ENCODE measurements at regions not wholly inside any gene's neighbourhood (a gene's known extent, or its start where the extent isn't known, plus 50 kb on each side); places are given as distances from the start of the nearest gene placed in this dataset.
"Not testable (repeated sequence)": the region's sequence is repeated elsewhere in the genome, so short reads cannot be mapped to it uniquely, and the experiment has no call there.

DNA sequence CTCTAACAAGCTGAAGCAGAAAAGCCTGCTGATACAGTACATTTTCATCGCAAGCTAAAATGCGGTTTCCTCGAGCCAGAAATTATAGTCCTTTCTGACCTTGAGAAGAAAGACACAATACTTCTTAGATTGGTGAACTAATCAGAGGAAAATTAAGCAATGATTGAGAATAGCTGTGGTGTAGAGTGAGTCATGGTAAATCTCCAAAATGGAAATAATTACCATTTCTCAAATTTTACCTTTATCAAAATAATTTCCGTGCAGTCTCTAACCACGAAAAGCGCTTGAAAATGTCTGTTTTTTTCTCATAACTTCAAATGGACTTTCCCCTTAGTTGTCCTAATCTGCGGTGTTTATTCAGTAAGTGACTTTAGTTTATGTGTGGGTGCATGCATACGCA, 190.2 kb downstream of the CPE start:
- Histone ChIP-seq H3K27me3 (ENCODE audit: control insufficient read depth in 1 of 2, insufficient read depth in 2 of 2, low read length in 2 of 2) (no peaks in the 10 kb centered on the region), H3K4me2 (ENCODE audit: low read depth, low read length) (no peak overlapping the region), H2AFZ (ENCODE audit: low read length) (no peak overlapping the region), H3K36me3 (replicated peaks in 1 of 2; ENCODE audit: control insufficient read depth in 1 of 2, insufficient read depth in 2 of 2, low read length in 2 of 2) (no peaks in the 10 kb centered on the region), H3K79me2 (ENCODE audit: insufficient read depth, low read length) (no peaks in the 10 kb centered on the region), H3K4me3 (replicated peaks in 1 of 3; ENCODE audit: insufficient read depth in 1 of 3, low read depth in 2 of 3, low read length in 3 of 3) (no peak overlapping the region), H3K27ac (ENCODE audit: extremely low read length, insufficient read depth, low read length) (no peak overlapping the region), H3K9ac (ENCODE audit: insufficient read depth, low read depth, low read length) (no peak overlapping the region), H4K20me1 (ENCODE audit: insufficient read depth, low read length) (no peaks in the 10 kb centered on the region), H3K9me3 (ENCODE audit: low read length) (no peaks in the 10 kb centered on the region), H3K4me1 (ENCODE audit: insufficient read depth, low read length) (no peaks in the 10 kb centered on the region)
- no peak for ATAC-seq
- intact Hi-C loops (cut with micrococcal nuclease; ENCODE audit: unreplicated experiment), result no loop called here
- no peak for FAIRE-seq
- WGBS (ENCODE audit: low lambda C conversion rate), result 8% methylated on average over 8 of the region's 8 CpGs
- BruUV-seq (replicated peaks), result no TSS peak
- DNase-seq (ENCODE audit: low spot score), result no peak
- ChIA-PET POLR2A (no interaction called here), CTCF (ENCODE audit: low intra/inter-chr PET ratio, low total read pairs) (no interaction called here)
- in situ Hi-C loops (cut with HindIII; ENCODE audit: extremely low pct_ligation_motif_present, low pct_unique_long_range_greater_than_20kb), result no loop called here
- TF ChIP-seq PAX8 (CRISPR knock-in tag; IDR thresholded peaks at IDR 0.05; ENCODE audit: borderline replicate concordance) (no peak), HNRNPH1 (optimal IDR thresholded peaks at IDR 0.05; ENCODE audit: low read depth, low read length) (no peak), ZFY (CRISPR knock-in tag; IDR thresholded peaks at IDR 0.05) (no peak), ZBTB3 (CRISPR knock-in tag; IDR thresholded peaks at IDR 0.05; ENCODE audit: borderline replicate concordance, low read depth) (no peak), POLR2AphosphoS2 (IDR thresholded peaks at IDR 0.05; ENCODE audit: low read depth, low read length) (no peak), NFKB2 (CRISPR knock-in tag; IDR thresholded peaks at IDR 0.05; ENCODE audit: borderline replicate concordance) (no peak)

DNA sequence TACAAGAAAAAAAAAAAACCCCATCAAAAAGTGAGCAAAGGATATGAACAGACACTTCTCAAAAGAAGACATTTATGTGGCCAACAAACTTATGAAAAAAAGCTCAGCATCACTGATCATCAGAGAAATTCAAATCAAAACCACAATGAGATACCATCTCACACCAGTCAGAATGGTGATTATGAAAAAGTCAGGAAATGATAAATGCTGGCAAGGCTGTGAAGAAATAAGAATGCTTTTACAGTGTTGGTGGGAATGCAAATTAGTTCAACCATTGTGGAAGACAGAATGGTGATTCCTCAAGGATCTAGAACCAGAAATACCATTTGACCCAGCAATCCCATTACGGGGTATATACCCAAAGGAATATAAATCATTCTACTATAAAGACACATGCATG, 192.7 kb downstream of the CPE start:
- H3K4me3 ChIP-seq (replicated peaks in 1 of 3; ENCODE audit: insufficient read depth in 1 of 3, low read depth in 2 of 3, low read length in 3 of 3); H3K4me1 ChIP-seq (ENCODE audit: insufficient read depth, low read length); H3K36me3 ChIP-seq (replicated peaks in 1 of 2; ENCODE audit: control insufficient read depth in 1 of 2, insufficient read depth in 2 of 2, low read length in 2 of 2); POLR2A ChIA-PET; H3K27me3 ChIP-seq (ENCODE audit: control insufficient read depth in 1 of 2, insufficient read depth in 2 of 2, low read length in 2 of 2); intact Hi-C loops (cut with micrococcal nuclease; ENCODE audit: unreplicated experiment); CTCF ChIA-PET (ENCODE audit: low intra/inter-chr PET ratio, low total read pairs); in situ Hi-C loops (cut with HindIII; ENCODE audit: extremely low pct_ligation_motif_present, low pct_unique_long_range_greater_than_20kb); H3K9ac ChIP-seq (ENCODE audit: insufficient read depth, low read depth, low read length); H3K79me2 ChIP-seq (ENCODE audit: insufficient read depth, low read length); BruUV-seq (replicated peaks); H3K4me2 ChIP-seq (ENCODE audit: low read depth, low read length); H2AFZ ChIP-seq (ENCODE audit: low read length); FAIRE-seq; H3K27ac ChIP-seq (ENCODE audit: extremely low read length, insufficient read depth, low read length); DNase-seq (ENCODE audit: low spot score); ATAC-seq; H4K20me1 ChIP-seq (ENCODE audit: insufficient read depth, low read length); H3K9me3 ChIP-seq (ENCODE audit: low read length): not testable (repeated sequence)
- WGBS (ENCODE audit: low lambda C conversion rate), result 0% methylated on average over 1 of the region's 1 CpG
